ENCODE measurements at regions not wholly inside any gene's neighbourhood (a gene's known extent, or its start where the extent isn't known, plus 50 kb on each side); places are given as distances from the start of the nearest gene placed in this dataset.

- TF ChIP-seq CTCF (IDR thresholded peaks at IDR 0.05; ENCODE audit: borderline replicate concordance, extremely low read depth, low read length, poor library complexity, severe bottlenecking) (no peak), EZH2 (IDR thresholded peaks at IDR 0.05; ENCODE audit: borderline replicate concordance, low read depth, low read length, severe bottlenecking) (no peak)
These were observed 418.6 kb downstream of the GALR1 start for GRCh38 chr18:77668219-77668618.

All from DND-41 (cell line).